IMR-90 (cell line): ENCODE measurements at regions not wholly inside any gene's neighbourhood (a gene's known extent, or its start where the extent isn't known, plus 50 kb on each side); places are given as distances from the start of the nearest gene placed in this dataset.
A peak's percentile ranks its signal among the peaks of the same experiment; 100 is the strongest.
"Not testable (repeated sequence)": the region's sequence is repeated elsewhere in the genome, so short reads cannot be mapped to it uniquely, and the experiment has no call there.

Source experiments
- ATAC-seq: fragments of 200-7000 bp; cut with Tn5 transposase; 2 replicates; pipeline ENCODE4 v1.9.1; 2020; ENCODE audit warnings: low read depth, mild to moderate bottlenecking, moderate library complexity
- BruUV-seq: library from RNA; stranded (reverse); fragments of 400-500 nt; replicated peaks from 2 replicates; lab custom pipeline; 2021; lab: Mats Ljungman, UMichigan
- CTCF ChIA-PET: fragments of 300-600 bp; formaldehyde crosslinking; extraction: SDS; loops from one replicate; lab custom pipeline; 2021; ENCODE audit warnings: antibody characterized with exemption; lab: Yijun Ruan, JAX
- POLR2A ChIA-PET: fragments of 300-600 bp; sonication (Branson Sonifier 250); formaldehyde crosslinking; loops from one replicate; lab custom pipeline; 2022; ENCODE audit warnings: antibody characterized with exemption; ENCODE audit not compliant: unreplicated experiment; lab: Charles Lee
- DNase-seq: peaks from one replicate; pipeline ENCODE4 v3.0.0; 2013
- H2AFZ ChIP-seq: replicated peaks from 2 replicates; pipeline ENCODE3; 2013; ENCODE audit warnings: low read length, mild to moderate bottlenecking; ENCODE audit not compliant: poor library complexity
- H2AK5ac ChIP-seq: 2 replicates; pipeline ENCODE4 v1.6.1; 2013; ENCODE audit warnings: low read depth, low read length, inconsistent platforms
- H2AK9ac ChIP-seq: replicated peaks from 2 replicates; pipeline ENCODE3; 2013; ENCODE audit warnings: mild to moderate bottlenecking, low read depth, low read length, moderate library complexity; ENCODE audit not compliant: poor library complexity
- H2BK120ac ChIP-seq: 2 replicates; pipeline ENCODE4 v1.6.1; 2013; ENCODE audit warnings: low read depth, low read length, inconsistent platforms
- H2BK15ac ChIP-seq: 3 replicates; pipeline ENCODE4 v1.6.1; 2013; ENCODE audit warnings: low read depth, low read length, inconsistent platforms
- H2BK20ac ChIP-seq: 2 replicates; pipeline ENCODE4 v1.6.1; 2013; ENCODE audit warnings: low read depth, mild to moderate bottlenecking, inconsistent platforms, low read length, moderate library complexity
- H2BK5ac ChIP-seq: 2 replicates; pipeline ENCODE4 v1.6.1; 2013; ENCODE audit warnings: mild to moderate bottlenecking, low read depth, low read length, inconsistent platforms; ENCODE audit not compliant: poor library complexity, severe bottlenecking
- H3K14ac ChIP-seq: replicated peaks from 2 replicates; pipeline ENCODE4 v1.6.1; 2013; ENCODE audit warnings: low read depth, low read length, inconsistent platforms
- H3K18ac ChIP-seq: 2 replicates; pipeline ENCODE4 v1.6.1; 2013; ENCODE audit warnings: low read depth, low read length, control low read depth
- H3K23ac ChIP-seq: 2 replicates; pipeline ENCODE4 v1.6.1; 2013; ENCODE audit warnings: low read depth, low read length, inconsistent platforms
- H3K27ac ChIP-seq: 2 replicates; pipeline ENCODE4 v1.5.1; 2013; ENCODE audit warnings: mild to moderate bottlenecking, control low read depth, low read length; ENCODE audit not compliant: insufficient read depth
- H3K27me3 ChIP-seq: 2 replicates; pipeline ENCODE4 v1.6.1; 2013; ENCODE audit warnings: low read length; ENCODE audit not compliant: control insufficient read depth, insufficient read depth
- H3K36me3 ChIP-seq: 2 replicates; pipeline ENCODE4 v1.6.1; 2013; ENCODE audit warnings: low read length, mixed read lengths; ENCODE audit not compliant: control insufficient read depth, insufficient read depth
- H3K4ac ChIP-seq: 2 replicates; pipeline ENCODE4 v1.6.1; 2013; ENCODE audit warnings: low read depth, low read length, inconsistent platforms
- H3K4me1 ChIP-seq: 2 replicates; pipeline ENCODE4 v1.6.1; 2013; ENCODE audit warnings: low read length, mixed read lengths; ENCODE audit not compliant: control insufficient read depth, insufficient read depth
- H3K4me2 ChIP-seq: 2 replicates; pipeline ENCODE4 v1.6.1; 2013; ENCODE audit warnings: low read depth, mild to moderate bottlenecking, control low read depth, low read length, moderate library complexity
- H3K4me3 ChIP-seq: 2 replicates; pipeline ENCODE4 v1.5.1; 2013; ENCODE audit warnings: low read depth, mild to moderate bottlenecking, control low read depth, low read length, moderate library complexity; ENCODE audit not compliant: insufficient read depth
- H3K56ac ChIP-seq: 2 replicates; pipeline ENCODE4 v1.6.1; 2013; ENCODE audit warnings: low read length, inconsistent platforms; ENCODE audit not compliant: insufficient read depth; ENCODE audit errors: extremely low read depth
- H3K79me1 ChIP-seq, 2 experiments: 2 replicates each; pipeline ENCODE4 v1.6.1; 2013; ENCODE audit warnings: low read length in 2 of 2, inconsistent platforms in 1 of 2, low read depth in 1 of 2
- H3K9ac ChIP-seq: 2 replicates; pipeline ENCODE4 v1.6.1; 2013; ENCODE audit warnings: low read depth, low read length, control low read depth
- H3K9me1 ChIP-seq: 2 replicates; pipeline ENCODE4 v1.6.1; 2013; ENCODE audit warnings: low read length, inconsistent platforms; ENCODE audit not compliant: insufficient read depth
- H3K9me3 ChIP-seq: 2 replicates; pipeline ENCODE4 v1.6.1; 2013; ENCODE audit warnings: low read length; ENCODE audit not compliant: control insufficient read depth, insufficient read depth
- H4K20me1 ChIP-seq: 2 replicates; pipeline ENCODE4 v1.6.1; 2013; ENCODE audit warnings: low read length, inconsistent platforms; ENCODE audit not compliant: insufficient read depth
- H4K5ac ChIP-seq: 2 replicates; pipeline ENCODE4 v1.6.1; 2013; ENCODE audit warnings: mild to moderate bottlenecking, low read depth, low read length, control low read depth
- H4K8ac ChIP-seq, 2 experiments: 2 replicates each; pipeline ENCODE4 v1.6.1; 2013; ENCODE audit warnings: low read depth in 2 of 2, low read length in 2 of 2, control low read depth in 1 of 2, inconsistent platforms in 1 of 2
- H4K91ac ChIP-seq: 2 replicates; pipeline ENCODE4 v1.6.1; 2013; ENCODE audit warnings: low read depth, low read length, inconsistent platforms; ENCODE audit not compliant: insufficient read depth
- MAFK ChIP-seq: IDR thresholded peaks from 2 replicates; pipeline ENCODE4 v1.6.1; 2012; ENCODE audit warnings: low read depth, low read length, improper control_type of control experiment
- WGBS, 2 experiments: methylation state at CpG; one replicate each; pipeline versions ENCODE4 v1.1.5 to v1.1.7; 2013; ENCODE audit warnings: missing lambda C conversion rate in 2 of 2; ENCODE audit not compliant: insufficient read length in 1 of 2; ENCODE audit errors: extremely low coverage in 2 of 2; 5-methylcytosine and 5-hydroxymethylcytosine counted together
- dilution Hi-C: fragments of 300-500 bp; cut with HindIII; formaldehyde crosslinking; loops from one replicate; pipeline ENCODE4 v1.14.3; 2018; ENCODE audit warnings: low sequenced_read_pairs; ENCODE audit not compliant: unreplicated experiment
- in situ Hi-C: fragments of 300-500 bp; cut with MboI; formaldehyde crosslinking; loops from 3 replicates; pipeline ENCODE4 v1.14.3; 2019; ENCODE audit warnings: low sequenced_read_pairs, inconsistent platforms, mixed read lengths
- intact Hi-C: fragments of 100-400 bp; cut with micrococcal nuclease; formaldehyde crosslinking; loops from 2 replicates; pipeline ENCODE4 v1.10.0; 2022

DNA sequence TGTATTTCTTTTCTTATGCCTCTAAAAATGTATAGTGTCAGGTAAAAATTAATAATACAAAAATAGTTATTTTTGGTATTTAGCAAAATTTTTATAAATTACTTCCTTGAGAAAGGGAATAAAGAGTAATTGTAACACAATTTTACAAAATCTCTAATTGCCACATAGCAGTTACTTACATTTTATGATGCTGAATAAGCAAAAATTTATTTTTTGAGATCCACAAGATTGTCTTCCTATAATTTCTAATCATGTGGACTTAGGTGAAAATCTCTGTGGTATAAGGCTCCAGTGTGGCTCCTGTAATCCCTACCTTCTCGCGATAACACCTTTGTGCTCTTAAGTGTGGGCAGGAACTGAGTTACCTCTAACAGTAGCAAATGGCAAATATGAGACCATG, 487.1 kb upstream of the ZNF337 start:
- H3K23ac ChIP-seq, dilution Hi-C loops, CTCF ChIA-PET, H2AFZ ChIP-seq, H3K9ac ChIP-seq, H2AK9ac ChIP-seq, H3K9me1 ChIP-seq, H2BK20ac ChIP-seq, H3K27me3 ChIP-seq, H3K27ac ChIP-seq, POLR2A ChIA-PET, intact Hi-C loops, H3K14ac ChIP-seq, H4K91ac ChIP-seq, H3K56ac ChIP-seq, in situ Hi-C loops, H3K4ac ChIP-seq, H3K9me3 ChIP-seq, H3K4me2 ChIP-seq, H3K36me3 ChIP-seq, H2AK5ac ChIP-seq, H3K4me1 ChIP-seq, DNase-seq, ATAC-seq, H2BK120ac ChIP-seq, BruUV-seq, H3K18ac ChIP-seq, H3K79me1 ChIP-seq, H4K8ac ChIP-seq, H2BK15ac ChIP-seq, H2BK5ac ChIP-seq, H4K5ac ChIP-seq, H4K20me1 ChIP-seq, H3K4me3 ChIP-seq: not testable (repeated sequence)
- WGBS, 2 experiments, result no CpG with 5 or more reads among the region's 2 CpGs
- TF ChIP-seq MAFK, result peak; percentile 22; the same call in 1 of the 2 replicates

DNA sequence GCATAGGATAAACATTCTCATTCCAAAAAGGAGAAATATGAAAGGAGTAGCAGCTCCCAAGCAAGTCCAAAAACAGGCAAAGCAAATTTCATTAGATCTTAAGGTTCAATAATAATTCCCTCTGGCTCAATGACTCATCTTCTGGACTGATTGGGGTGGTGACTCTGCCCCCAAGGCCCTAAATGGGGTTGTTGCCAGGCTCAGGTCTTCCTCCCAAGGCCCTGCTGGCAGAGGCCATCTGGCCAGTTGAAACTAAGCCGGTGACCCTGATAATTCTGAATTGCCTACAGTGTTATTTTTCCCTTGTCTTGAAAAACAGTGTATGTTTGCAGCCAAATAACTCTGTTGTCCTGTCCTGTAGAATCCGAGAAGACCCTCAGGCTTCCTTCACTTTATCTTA, 484.7 kb upstream of the ZNF337 start:
- H3K14ac ChIP-seq, H3K9ac ChIP-seq, H3K27me3 ChIP-seq, H3K4me3 ChIP-seq, H3K56ac ChIP-seq, H3K79me1 ChIP-seq, H2AFZ ChIP-seq, H3K36me3 ChIP-seq, H4K20me1 ChIP-seq, H2AK9ac ChIP-seq, H2BK5ac ChIP-seq, H4K91ac ChIP-seq, H4K5ac ChIP-seq, H2BK120ac ChIP-seq, H4K8ac ChIP-seq, intact Hi-C loops, H2BK15ac ChIP-seq, H3K9me1 ChIP-seq, BruUV-seq, CTCF ChIA-PET, H3K23ac ChIP-seq, in situ Hi-C loops, DNase-seq, H3K9me3 ChIP-seq, dilution Hi-C loops, H3K27ac ChIP-seq, H2BK20ac ChIP-seq, H2AK5ac ChIP-seq, H3K4me1 ChIP-seq, ATAC-seq, POLR2A ChIA-PET, H3K4ac ChIP-seq, H3K4me2 ChIP-seq, H3K18ac ChIP-seq: not testable (repeated sequence)
- WGBS, 2 experiments, result 25% methylated on average over 1 of the region's 2 CpGs; no CpG with 5 or more reads in 1 of the 2 experiments
